HepG2 (cell line): ENCODE measurements at regions not wholly inside any gene's neighbourhood (a gene's known extent, or its start where the extent isn't known, plus 50 kb on each side); places are given as distances from the start of the nearest gene placed in this dataset.

Source experiments
- CREB3 ChIP-seq: sonication (generic); formaldehyde crosslinking; IDR thresholded peaks from 2 replicates; pipeline ENCODE4 v1.5.0; 2020; ENCODE audit warnings: missing genetic modification reagents
- DMAP1 ChIP-seq: IDR thresholded peaks from 2 replicates; pipeline ENCODE4 v1.6.1; 2016
- DRAP1 ChIP-seq: IDR thresholded peaks from 2 replicates; pipeline ENCODE4 v1.6.1; 2016; ENCODE audit warnings: missing genetic modification reagents, missing compliant biosample characterization
- FOXO1 ChIP-seq: sonication (generic); formaldehyde crosslinking; IDR thresholded peaks from 2 replicates; pipeline ENCODE4 v1.4.0; 2020; ENCODE audit warnings: missing genetic modification reagents
- HOXD1 ChIP-seq: sonication (generic); formaldehyde crosslinking; IDR thresholded peaks from 2 replicates; pipeline ENCODE4 v1.5.0; 2020; ENCODE audit warnings: missing genetic modification reagents
- IKZF4 ChIP-seq: sonication (generic); formaldehyde crosslinking; IDR thresholded peaks from 2 replicates; pipeline ENCODE4 v1.5.1; 2020; ENCODE audit warnings: borderline replicate concordance, mild to moderate bottlenecking, low read depth, missing genetic modification reagents; ENCODE audit errors: not compliant biosample characterization
- NR2F2 ChIP-seq: IDR thresholded peaks from 2 replicates; pipeline ENCODE4 v1.6.1; 2012; ENCODE audit warnings: low read depth, inconsistent platforms, borderline replicate concordance
- PHF5A ChIP-seq: IDR thresholded peaks from one replicate; pipeline ENCODE4 v1.6.1; 2018; ENCODE audit warnings: low read depth, missing genetic modification reagents; ENCODE audit not compliant: unreplicated experiment
- RNF219 ChIP-seq: sonication (generic); formaldehyde crosslinking; IDR thresholded peaks from 2 replicates; pipeline ENCODE4 v1.5.0; 2020; ENCODE audit warnings: mild to moderate bottlenecking, missing genetic modification reagents
- SMAD1 ChIP-seq: sonication (generic); formaldehyde crosslinking; IDR thresholded peaks from 2 replicates; pipeline ENCODE4 v1.4.0; 2020; ENCODE audit warnings: missing genetic modification reagents, low read depth, mild to moderate bottlenecking, borderline replicate concordance
- SMAD9 ChIP-seq: sonication (generic); formaldehyde crosslinking; IDR thresholded peaks from 2 replicates; pipeline ENCODE4 v1.5.1; 2020; ENCODE audit warnings: mild to moderate bottlenecking, missing genetic modification reagents
- XRCC5 ChIP-seq: fragments of 200-400 bp; formaldehyde crosslinking; optimal IDR thresholded peaks from 2 replicates; pipeline ENCODE3; 2017; ENCODE audit warnings: mild to moderate bottlenecking, low read length
- ZBTB40 ChIP-seq, 2 experiments: fragments of 450-650 bp in 1 of 2; sonication (generic) in 1 of 2; formaldehyde crosslinking in 1 of 2; IDR thresholded peaks; 2 replicates each; pipeline versions ENCODE4 v1.6.1 to v1.8.0; 2016 to 2022; ENCODE audit warnings: antibody characterized with exemption in 1 of 2, mild to moderate bottlenecking in 1 of 2, missing genetic modification reagents in 1 of 2
- ZFX ChIP-seq: sonication (generic); formaldehyde crosslinking; IDR thresholded peaks from 2 replicates; pipeline ENCODE4 v1.4.0; 2020; ENCODE audit warnings: mild to moderate bottlenecking, low read depth, missing genetic modification reagents, moderate library complexity
- ZNF7 ChIP-seq: IDR thresholded peaks from 2 replicates; pipeline ENCODE4 v1.6.1; 2016; ENCODE audit warnings: missing biosample characterization, missing genetic modification reagents
- ZNF703 ChIP-seq: sonication (generic); formaldehyde crosslinking; IDR thresholded peaks from 2 replicates; pipeline ENCODE4 v1.5.1; 2020; ENCODE audit warnings: missing genetic modification reagents, mild to moderate bottlenecking, moderate library complexity, borderline replicate concordance

GRCh38 chr14:76956316-76957090, 72.0 kb downstream of the IRF2BPL start (continued):
- TF ChIP-seq CREB3 (no peak), HOXD1 (CRISPR knock-in tag) (no peak), DRAP1 (peak; percentile 22; the same call in 1 of the 2 replicates), ZBTB40 (IDR thresholded peaks at IDR 0.05) (no peak), ZBTB40 (CRISPR knock-in tag; IDR thresholded peaks at IDR 0.05) (peak; percentile 75; the same call in 1 of the 2 replicates), ZNF7 (peak; percentile 73), ZFX (CRISPR knock-in tag) (peak; percentile 58; the same call in 1 of the 2 replicates), DMAP1 (CRISPR knock-in tag) (peak; percentile 83), SMAD9 (no peak), RNF219 (CRISPR knock-in tag) (no peak), PHF5A (CRISPR knock-in tag) (peak; percentile 32), ZNF703 (CRISPR knock-in tag) (0 out of 2 replicates have a peak, but pooled peaks have one; percentile 54), FOXO1 (CRISPR knock-in tag) (no peak), SMAD1 (no peak; the same call in 1 of the 2 replicates), NR2F2 (peak; percentile 18; the same call in 1 of the 2 replicates), IKZF4 (CRISPR knock-in tag) (no peak), XRCC5 (peak; percentile 71)
